HepG2 (cell line): ENCODE measurements at regions not wholly inside any gene's neighbourhood (a gene's known extent, or its start where the extent isn't known, plus 50 kb on each side); places are given as distances from the start of the nearest gene placed in this dataset.

ENCODE experiments used
- ATAC-seq: fragments of 200-7000 bp; cut with Tn5 transposase; 3 replicates; pipeline ENCODE4 v1.9.1; 2020; ENCODE audit warnings: mild to moderate bottlenecking, moderate library complexity
- BruUV-seq: library from RNA; stranded (reverse); fragments of 400-500 nt; replicated peaks from 2 replicates; lab custom pipeline; 2021; lab: Mats Ljungman, UMichigan
- CTCF ChIA-PET: fragments of 300-600 bp; formaldehyde crosslinking; extraction: SDS; loops from one replicate; lab custom pipeline; 2021; ENCODE audit warnings: low total read pairs, inconsistent platforms, low intra/inter-chr PET ratio; lab: Yijun Ruan, JAX
- POLR2A ChIA-PET: fragments of 350-600 bp; sonication (Branson Sonifier 250); formaldehyde crosslinking; loops from one replicate; lab custom pipeline; 2020; ENCODE audit warnings: antibody characterized with exemption, inconsistent platforms; lab: Yijun Ruan, JAX
- DNase-seq: peaks from one replicate; pipeline ENCODE4 v3.0.0-alpha.2; 2015; ENCODE audit warnings: low spot score
- FAIRE-seq: peaks from 3 replicates; lab custom pipeline; 2011; peaks lifted over from hg19 to GRCh38; lab: Jason Lieb, UNC
- H2AFZ ChIP-seq: one replicate; pipeline ENCODE4 v1.6.1; 2011; ENCODE audit warnings: low read length, inconsistent platforms
- H3K27ac ChIP-seq: fragments of 300-600 bp; 3 replicates; pipeline ENCODE4 v1.8.0; 2011; ENCODE audit warnings: mixed run types, mild to moderate bottlenecking, mixed read lengths, low read length, inconsistent platforms; ENCODE audit not compliant: insufficient read depth; ENCODE audit errors: extremely low read length
- H3K27me3 ChIP-seq, 2 experiments: fragments of 200-600 bp in 1 of 2; 2 replicates in 1 of 2; 3 replicates in 1 of 2; pipeline versions ENCODE4 v1.6.0 to v1.8.0; 2011; ENCODE audit warnings: low read length in 2 of 2, mild to moderate bottlenecking in 2 of 2, moderate library complexity in 2 of 2, inconsistent platforms in 1 of 2; ENCODE audit not compliant: insufficient read depth in 2 of 2, control insufficient read depth in 1 of 2
- H3K36me3 ChIP-seq, 2 experiments: fragments of 200-600 bp in 1 of 2; replicated peaks in 1 of 2; 2 replicates in 1 of 2; 3 replicates in 1 of 2; pipeline versions ENCODE4 v1.5.1 to v1.8.0; 2011; ENCODE audit warnings: low read length in 2 of 2, inconsistent platforms in 1 of 2; ENCODE audit not compliant: insufficient read depth in 2 of 2, control insufficient read depth in 1 of 2
- H3K4me1 ChIP-seq: 2 replicates; pipeline ENCODE4 v1.5.1; 2012; ENCODE audit warnings: low read length, inconsistent platforms; ENCODE audit not compliant: insufficient read depth
- H3K4me2 ChIP-seq: 2 replicates; pipeline ENCODE4 v1.6.0; 2011; ENCODE audit warnings: low read depth, low read length, inconsistent platforms
- H3K4me3 ChIP-seq, 3 experiments: fragments of 200-600 bp in 1 of 3; sonication (generic), shearing (Covaris generic) in 1 of 3; replicated peaks in 1 of 3; 2 replicates each; pipeline ENCODE4 v1.5.1; 2011 to 2016; ENCODE audit warnings: low read length in 3 of 3, inconsistent platforms in 2 of 3, low read depth in 2 of 3, mild to moderate bottlenecking in 2 of 3, control low read depth in 1 of 3, mixed read lengths in 1 of 3; ENCODE audit not compliant: insufficient read depth in 1 of 3
- H3K79me2 ChIP-seq: one replicate; pipeline ENCODE4 v1.6.1; 2011; ENCODE audit warnings: low read length, inconsistent platforms; ENCODE audit not compliant: insufficient read depth
- H3K9ac ChIP-seq: 2 replicates; pipeline ENCODE4 v1.6.0; 2011; ENCODE audit warnings: mild to moderate bottlenecking, low read depth, low read length, inconsistent platforms; ENCODE audit not compliant: insufficient read depth
- H3K9me3 ChIP-seq: 2 replicates; pipeline ENCODE4 v1.5.1; 2012; ENCODE audit warnings: mild to moderate bottlenecking, low read length
- H4K20me1 ChIP-seq: 2 replicates; pipeline ENCODE4 v1.6.0; 2011; ENCODE audit warnings: inconsistent platforms, mild to moderate bottlenecking, low read length, moderate library complexity; ENCODE audit not compliant: insufficient read depth
- ATF4 ChIP-seq, 2 experiments: fragments of 450-650 bp in 1 of 2; sonication (generic) in 1 of 2; formaldehyde crosslinking; IDR thresholded peaks; 2 replicates each; pipeline versions ENCODE4 v1.5.0 to v1.8.0; 2020 to 2022; ENCODE audit warnings: mild to moderate bottlenecking in 1 of 2, missing genetic modification reagents in 1 of 2
- CEBPG ChIP-seq: IDR thresholded peaks from 2 replicates; pipeline ENCODE4 v1.6.1; 2016
- SRSF9 ChIP-seq: fragments of 200-400 bp; formaldehyde crosslinking; IDR thresholded peaks from 2 replicates; pipeline ENCODE4 v1.6.1; 2018; ENCODE audit warnings: borderline replicate concordance, mild to moderate bottlenecking, low read depth, low read length; ENCODE audit not compliant: insufficient read depth, poor library complexity, severe bottlenecking
- ZIK1 ChIP-seq: sonication (generic); formaldehyde crosslinking; IDR thresholded peaks from 2 replicates; pipeline ENCODE4 v1.5.0; 2020; ENCODE audit warnings: mild to moderate bottlenecking, low read depth, missing genetic modification reagents, borderline replicate concordance
- ZKSCAN8 ChIP-seq: IDR thresholded peaks from 2 replicates; pipeline ENCODE4 v1.6.1; 2016; ENCODE audit warnings: borderline replicate concordance, missing genetic modification reagents, missing compliant biosample characterization
- ZNF577 ChIP-seq: sonication (generic); formaldehyde crosslinking; IDR thresholded peaks from 2 replicates; pipeline ENCODE4 v1.4.0; 2020; ENCODE audit warnings: mild to moderate bottlenecking, low read depth, missing genetic modification reagents, borderline replicate concordance
- WGBS: methylation state at CpG from one replicate; pipeline ENCODE4 v1.1.6; 2017; ENCODE audit warnings: low lambda C conversion rate; 5-methylcytosine and 5-hydroxymethylcytosine counted together
- in situ Hi-C: cut with HindIII; loops from 2 replicates; pipeline ENCODE4 v1.10.0; 2017; ENCODE audit warnings: low pct_unique_long_range_greater_than_20kb; ENCODE audit not compliant: extremely low pct_ligation_motif_present
- intact Hi-C: fragments of 100-400 bp; cut with micrococcal nuclease; formaldehyde crosslinking; loops from one replicate; pipeline ENCODE4 v1.10.0; 2022; ENCODE audit not compliant: unreplicated experiment

GRCh38 chr6:169864148-169865020 lies 113.0 kb downstream of the ERMARD start:
- peaks cover 15 to 62% of the 10 kb centered on the region in 2 experiments; a peak in 4 of 5 replicates for H3K27me3 ChIP-seq
- ATAC-seq (no peak; the same call in 2 of the 3 replicates), FAIRE-seq (no peak), DNase-seq (no peak)
- no peaks in the 10 kb centered on the region for H4K20me1 ChIP-seq
- ChIA-PET POLR2A (no interaction called here), CTCF (no interaction called here)
- no peaks in the 10 kb centered on the region for H3K9me3 ChIP-seq
- no peak overlapping the region for H3K4me3 ChIP-seq
- BruUV-seq = no TSS peak
- intact Hi-C loops = no loop called here
- H3K4me2 ChIP-seq = no peak overlapping the region
- H3K4me1 ChIP-seq = no peaks in the 10 kb centered on the region
- WGBS = 22% methylated on average over 14 of the region's 23 CpGs
- no peaks in the 10 kb centered on the region for H3K36me3 ChIP-seq
- H3K79me2 ChIP-seq = no peaks in the 10 kb centered on the region
- no peak overlapping the region for H3K27ac ChIP-seq
- no peak overlapping the region for H3K9ac ChIP-seq
- TF ChIP-seq ZKSCAN8 (CRISPR knock-in tag) = peak; percentile 59; the same call in 1 of the 2 replicates
- TF ChIP-seq ZIK1 (CRISPR knock-in tag) = no peak
- no peak for TF ChIP-seq ZNF577 (CRISPR knock-in tag)
- TF ChIP-seq SRSF9 = no peak
- TF ChIP-seq ATF4 (CRISPR knock-in tag; IDR thresholded peaks at IDR 0.05) = no peak
- no peak for TF ChIP-seq CEBPG (CRISPR knock-in tag)
- in situ Hi-C loops = no loop called here
- H2AFZ ChIP-seq = no peak overlapping the region
